ENCODE measurements at regions not wholly inside any gene's neighbourhood (a gene's known extent, or its start where the extent isn't known, plus 50 kb on each side); places are given as distances from the start of the nearest gene placed in this dataset.

DNA sequence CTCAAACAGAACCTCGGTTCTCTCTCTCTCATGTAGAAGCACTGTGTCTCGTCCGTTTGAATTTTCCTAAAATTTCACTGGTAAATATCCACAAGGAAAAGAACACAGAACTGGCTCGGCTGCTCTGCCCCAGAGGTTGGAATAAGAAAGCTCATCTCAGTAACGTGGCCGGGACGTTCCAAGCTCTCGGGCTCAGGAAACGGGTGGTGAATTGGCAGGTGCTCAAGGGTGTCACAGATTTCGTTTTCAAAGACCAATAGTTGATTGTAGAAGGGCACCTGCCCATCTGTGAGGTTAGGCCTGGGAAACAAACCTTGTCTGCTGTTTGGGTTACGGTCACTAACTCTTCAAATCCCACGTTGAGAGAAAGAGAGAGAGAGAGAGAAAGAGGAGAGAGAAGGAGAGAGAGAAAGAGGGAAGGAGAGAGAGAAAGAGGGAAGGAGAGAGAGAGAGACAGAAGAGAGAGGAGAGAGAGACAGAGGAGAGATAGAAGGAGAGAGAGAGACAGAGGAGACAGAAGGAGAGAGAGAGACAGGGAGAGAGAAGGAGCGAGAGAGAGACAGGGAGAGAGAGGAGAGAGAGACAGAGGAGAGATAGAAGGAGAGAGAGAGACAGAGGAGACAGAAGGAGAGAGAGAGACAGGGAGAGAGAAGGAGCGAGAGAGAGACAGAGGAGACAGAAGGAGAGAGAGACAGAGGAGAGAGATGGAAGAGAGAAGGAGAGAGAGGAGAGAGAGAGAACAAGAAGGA is 106.6 kb downstream of the CRLF2 start:
- BruUV-seq (replicated peaks): no TSS peak
- no peak overlapping the region for H3K4me2 ChIP-seq (ENCODE audit: insufficient read depth, low read length)
- H3K9me1 ChIP-seq (ENCODE audit: control insufficient read depth, insufficient read depth, low read length): no peaks in the 10 kb centered on the region
- no peak overlapping the region for H3K9ac ChIP-seq (ENCODE audit: insufficient read depth in 1 of 2, low read depth in 2 of 2, low read length in 2 of 2)
- no peak for FAIRE-seq
- no peak overlapping the region for H3K27ac ChIP-seq (ENCODE audit: extremely low read depth, low read depth, low read length)
- no peak overlapping the region for H2AFZ ChIP-seq (ENCODE audit: low read depth, low read length)
- no peaks in the 10 kb centered on the region for H4K20me1 ChIP-seq (replicated peaks; ENCODE audit: control insufficient read depth, insufficient read depth, low read length)
- H3K36me3 ChIP-seq (ENCODE audit: control insufficient read depth, insufficient read depth, low read length): no peaks in the 10 kb centered on the region
- ATAC-seq: no peak
- no peaks in the 10 kb centered on the region; the same call in 1 of the 2 replicates for H3K9me3 ChIP-seq (replicated peaks; ENCODE audit: control insufficient read depth, insufficient read depth, low read depth, low read length)
- WGBS (ENCODE audit: insufficient coverage, low coverage, missing lambda C conversion rate): 0% methylated on average over 12 of the region's 14 CpGs
- intact Hi-C loops (cut with micrococcal nuclease) (no loop called here), in situ Hi-C loops (cut with MboI) (no loop called here)
- H3K27me3 ChIP-seq (ENCODE audit: control insufficient read depth in 2 of 2, insufficient read depth in 2 of 2, low read length in 2 of 2): no peaks in the 10 kb centered on the region
- POLR2A ChIA-PET: no interaction called here
- no peak overlapping the region for H3K4me3 ChIP-seq
- H3K4me1 ChIP-seq (replicated peaks in 1 of 2; ENCODE audit: control insufficient read depth in 2 of 2, insufficient read depth in 2 of 2, low read length in 2 of 2): no peaks in the 10 kb centered on the region
- no peak for DNase-seq (ENCODE audit: extremely low read depth in 1 of 4, low spot score in 3 of 4)
- no peaks in the 10 kb centered on the region for H3K79me2 ChIP-seq (ENCODE audit: control insufficient read depth, insufficient read depth, low read length)
- CTCF ChIA-PET (ENCODE audit: low intra/inter-chr PET ratio): no interaction called here
- TF ChIP-seq MCM7 (IDR thresholded peaks at IDR 0.05): no peak
- no peak for TF ChIP-seq HMGN3 (IDR thresholded peaks at IDR 0.05; ENCODE audit: borderline replicate concordance, extremely low read depth, insufficient read length, low read depth, low read length)
- no peak for TF ChIP-seq PHF20 (IDR thresholded peaks at IDR 0.05; ENCODE audit: partially characterized antibody)
- TF ChIP-seq, protein P1, sequence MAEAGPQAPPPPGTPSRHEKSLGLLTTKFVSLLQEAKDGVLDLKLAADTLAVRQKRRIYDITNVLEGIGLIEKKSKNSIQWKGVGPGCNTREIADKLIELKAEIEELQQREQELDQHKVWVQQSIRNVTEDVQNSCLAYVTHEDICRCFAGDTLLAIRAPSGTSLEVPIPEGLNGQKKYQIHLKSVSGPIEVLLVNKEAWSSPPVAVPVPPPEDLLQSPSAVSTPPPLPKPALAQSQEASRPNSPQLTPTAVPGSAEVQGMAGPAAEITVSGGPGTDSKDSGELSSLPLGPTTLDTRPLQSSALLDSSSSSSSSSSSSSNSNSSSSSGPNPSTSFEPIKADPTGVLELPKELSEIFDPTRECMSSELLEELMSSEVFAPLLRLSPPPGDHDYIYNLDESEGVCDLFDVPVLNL (CRISPR knock-in tag; IDR thresholded peaks at IDR 0.05; ENCODE audit: low read depth): no peak
- TF ChIP-seq, protein P2, sequence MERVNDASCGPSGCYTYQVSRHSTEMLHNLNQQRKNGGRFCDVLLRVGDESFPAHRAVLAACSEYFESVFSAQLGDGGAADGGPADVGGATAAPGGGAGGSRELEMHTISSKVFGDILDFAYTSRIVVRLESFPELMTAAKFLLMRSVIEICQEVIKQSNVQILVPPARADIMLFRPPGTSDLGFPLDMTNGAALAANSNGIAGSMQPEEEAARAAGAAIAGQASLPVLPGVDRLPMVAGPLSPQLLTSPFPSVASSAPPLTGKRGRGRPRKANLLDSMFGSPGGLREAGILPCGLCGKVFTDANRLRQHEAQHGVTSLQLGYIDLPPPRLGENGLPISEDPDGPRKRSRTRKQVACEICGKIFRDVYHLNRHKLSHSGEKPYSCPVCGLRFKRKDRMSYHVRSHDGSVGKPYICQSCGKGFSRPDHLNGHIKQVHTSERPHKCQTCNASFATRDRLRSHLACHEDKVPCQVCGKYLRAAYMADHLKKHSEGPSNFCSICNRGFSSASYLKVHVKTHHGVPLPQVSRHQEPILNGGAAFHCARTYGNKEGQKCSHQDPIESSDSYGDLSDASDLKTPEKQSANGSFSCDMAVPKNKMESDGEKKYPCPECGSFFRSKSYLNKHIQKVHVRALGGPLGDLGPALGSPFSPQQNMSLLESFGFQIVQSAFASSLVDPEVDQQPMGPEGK (CRISPR knock-in tag; IDR thresholded peaks at IDR 0.05; ENCODE audit: borderline replicate concordance): no peak
- TF ChIP-seq, protein P3, sequence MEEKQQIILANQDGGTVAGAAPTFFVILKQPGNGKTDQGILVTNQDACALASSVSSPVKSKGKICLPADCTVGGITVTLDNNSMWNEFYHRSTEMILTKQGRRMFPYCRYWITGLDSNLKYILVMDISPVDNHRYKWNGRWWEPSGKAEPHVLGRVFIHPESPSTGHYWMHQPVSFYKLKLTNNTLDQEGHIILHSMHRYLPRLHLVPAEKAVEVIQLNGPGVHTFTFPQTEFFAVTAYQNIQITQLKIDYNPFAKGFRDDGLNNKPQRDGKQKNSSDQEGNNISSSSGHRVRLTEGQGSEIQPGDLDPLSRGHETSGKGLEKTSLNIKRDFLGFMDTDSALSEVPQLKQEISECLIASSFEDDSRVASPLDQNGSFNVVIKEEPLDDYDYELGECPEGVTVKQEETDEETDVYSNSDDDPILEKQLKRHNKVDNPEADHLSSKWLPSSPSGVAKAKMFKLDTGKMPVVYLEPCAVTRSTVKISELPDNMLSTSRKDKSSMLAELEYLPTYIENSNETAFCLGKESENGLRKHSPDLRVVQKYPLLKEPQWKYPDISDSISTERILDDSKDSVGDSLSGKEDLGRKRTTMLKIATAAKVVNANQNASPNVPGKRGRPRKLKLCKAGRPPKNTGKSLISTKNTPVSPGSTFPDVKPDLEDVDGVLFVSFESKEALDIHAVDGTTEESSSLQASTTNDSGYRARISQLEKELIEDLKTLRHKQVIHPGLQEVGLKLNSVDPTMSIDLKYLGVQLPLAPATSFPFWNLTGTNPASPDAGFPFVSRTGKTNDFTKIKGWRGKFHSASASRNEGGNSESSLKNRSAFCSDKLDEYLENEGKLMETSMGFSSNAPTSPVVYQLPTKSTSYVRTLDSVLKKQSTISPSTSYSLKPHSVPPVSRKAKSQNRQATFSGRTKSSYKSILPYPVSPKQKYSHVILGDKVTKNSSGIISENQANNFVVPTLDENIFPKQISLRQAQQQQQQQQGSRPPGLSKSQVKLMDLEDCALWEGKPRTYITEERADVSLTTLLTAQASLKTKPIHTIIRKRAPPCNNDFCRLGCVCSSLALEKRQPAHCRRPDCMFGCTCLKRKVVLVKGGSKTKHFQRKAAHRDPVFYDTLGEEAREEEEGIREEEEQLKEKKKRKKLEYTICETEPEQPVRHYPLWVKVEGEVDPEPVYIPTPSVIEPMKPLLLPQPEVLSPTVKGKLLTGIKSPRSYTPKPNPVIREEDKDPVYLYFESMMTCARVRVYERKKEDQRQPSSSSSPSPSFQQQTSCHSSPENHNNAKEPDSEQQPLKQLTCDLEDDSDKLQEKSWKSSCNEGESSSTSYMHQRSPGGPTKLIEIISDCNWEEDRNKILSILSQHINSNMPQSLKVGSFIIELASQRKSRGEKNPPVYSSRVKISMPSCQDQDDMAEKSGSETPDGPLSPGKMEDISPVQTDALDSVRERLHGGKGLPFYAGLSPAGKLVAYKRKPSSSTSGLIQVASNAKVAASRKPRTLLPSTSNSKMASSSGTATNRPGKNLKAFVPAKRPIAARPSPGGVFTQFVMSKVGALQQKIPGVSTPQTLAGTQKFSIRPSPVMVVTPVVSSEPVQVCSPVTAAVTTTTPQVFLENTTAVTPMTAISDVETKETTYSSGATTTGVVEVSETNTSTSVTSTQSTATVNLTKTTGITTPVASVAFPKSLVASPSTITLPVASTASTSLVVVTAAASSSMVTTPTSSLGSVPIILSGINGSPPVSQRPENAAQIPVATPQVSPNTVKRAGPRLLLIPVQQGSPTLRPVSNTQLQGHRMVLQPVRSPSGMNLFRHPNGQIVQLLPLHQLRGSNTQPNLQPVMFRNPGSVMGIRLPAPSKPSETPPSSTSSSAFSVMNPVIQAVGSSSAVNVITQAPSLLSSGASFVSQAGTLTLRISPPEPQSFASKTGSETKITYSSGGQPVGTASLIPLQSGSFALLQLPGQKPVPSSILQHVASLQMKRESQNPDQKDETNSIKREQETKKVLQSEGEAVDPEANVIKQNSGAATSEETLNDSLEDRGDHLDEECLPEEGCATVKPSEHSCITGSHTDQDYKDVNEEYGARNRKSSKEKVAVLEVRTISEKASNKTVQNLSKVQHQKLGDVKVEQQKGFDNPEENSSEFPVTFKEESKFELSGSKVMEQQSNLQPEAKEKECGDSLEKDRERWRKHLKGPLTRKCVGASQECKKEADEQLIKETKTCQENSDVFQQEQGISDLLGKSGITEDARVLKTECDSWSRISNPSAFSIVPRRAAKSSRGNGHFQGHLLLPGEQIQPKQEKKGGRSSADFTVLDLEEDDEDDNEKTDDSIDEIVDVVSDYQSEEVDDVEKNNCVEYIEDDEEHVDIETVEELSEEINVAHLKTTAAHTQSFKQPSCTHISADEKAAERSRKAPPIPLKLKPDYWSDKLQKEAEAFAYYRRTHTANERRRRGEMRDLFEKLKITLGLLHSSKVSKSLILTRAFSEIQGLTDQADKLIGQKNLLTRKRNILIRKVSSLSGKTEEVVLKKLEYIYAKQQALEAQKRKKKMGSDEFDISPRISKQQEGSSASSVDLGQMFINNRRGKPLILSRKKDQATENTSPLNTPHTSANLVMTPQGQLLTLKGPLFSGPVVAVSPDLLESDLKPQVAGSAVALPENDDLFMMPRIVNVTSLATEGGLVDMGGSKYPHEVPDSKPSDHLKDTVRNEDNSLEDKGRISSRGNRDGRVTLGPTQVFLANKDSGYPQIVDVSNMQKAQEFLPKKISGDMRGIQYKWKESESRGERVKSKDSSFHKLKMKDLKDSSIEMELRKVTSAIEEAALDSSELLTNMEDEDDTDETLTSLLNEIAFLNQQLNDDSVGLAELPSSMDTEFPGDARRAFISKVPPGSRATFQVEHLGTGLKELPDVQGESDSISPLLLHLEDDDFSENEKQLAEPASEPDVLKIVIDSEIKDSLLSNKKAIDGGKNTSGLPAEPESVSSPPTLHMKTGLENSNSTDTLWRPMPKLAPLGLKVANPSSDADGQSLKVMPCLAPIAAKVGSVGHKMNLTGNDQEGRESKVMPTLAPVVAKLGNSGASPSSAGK (IDR thresholded peaks at IDR 0.05): no peak
